ENCODE measurements at regions not wholly inside any gene's neighbourhood (a gene's known extent, or its start where the extent isn't known, plus 50 kb on each side); places are given as distances from the start of the nearest gene placed in this dataset.
A peak's percentile ranks its signal among the peaks of the same experiment; 100 is the strongest.

DNA sequence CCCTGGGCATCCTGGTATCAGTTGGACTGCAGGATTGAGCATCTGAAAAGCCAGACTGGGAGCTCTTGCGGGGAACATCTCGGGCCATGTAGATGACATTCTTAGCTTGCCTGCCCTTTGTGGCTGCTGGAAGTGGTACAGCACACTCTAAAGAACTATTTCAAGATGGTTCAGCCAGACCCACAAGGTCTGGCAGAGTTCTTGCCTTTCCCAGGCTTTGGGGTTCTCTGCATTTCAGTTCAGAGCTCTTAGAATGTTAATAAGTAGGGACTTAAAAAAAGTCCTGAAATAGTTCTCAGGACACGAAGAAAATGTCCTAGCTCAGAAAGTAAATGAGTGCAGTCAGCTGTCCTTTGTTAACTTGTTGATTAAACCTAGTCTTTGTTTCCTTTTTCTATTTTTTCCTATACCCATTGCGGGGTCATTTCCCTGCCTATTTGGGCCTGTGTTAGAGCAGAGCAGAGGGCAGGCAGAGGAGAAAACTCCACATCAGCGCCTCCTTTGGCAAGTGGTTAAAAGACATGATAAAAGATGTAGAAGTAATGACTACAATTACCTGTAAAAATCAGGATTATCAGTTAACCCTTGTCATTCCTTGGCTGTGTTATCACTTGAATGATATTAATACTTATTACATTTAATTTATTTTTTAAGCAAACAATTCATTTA is 291.5 kb downstream of the ZSWIM6 start:
- peak; percentile 54 for DNase-seq

DNA sequence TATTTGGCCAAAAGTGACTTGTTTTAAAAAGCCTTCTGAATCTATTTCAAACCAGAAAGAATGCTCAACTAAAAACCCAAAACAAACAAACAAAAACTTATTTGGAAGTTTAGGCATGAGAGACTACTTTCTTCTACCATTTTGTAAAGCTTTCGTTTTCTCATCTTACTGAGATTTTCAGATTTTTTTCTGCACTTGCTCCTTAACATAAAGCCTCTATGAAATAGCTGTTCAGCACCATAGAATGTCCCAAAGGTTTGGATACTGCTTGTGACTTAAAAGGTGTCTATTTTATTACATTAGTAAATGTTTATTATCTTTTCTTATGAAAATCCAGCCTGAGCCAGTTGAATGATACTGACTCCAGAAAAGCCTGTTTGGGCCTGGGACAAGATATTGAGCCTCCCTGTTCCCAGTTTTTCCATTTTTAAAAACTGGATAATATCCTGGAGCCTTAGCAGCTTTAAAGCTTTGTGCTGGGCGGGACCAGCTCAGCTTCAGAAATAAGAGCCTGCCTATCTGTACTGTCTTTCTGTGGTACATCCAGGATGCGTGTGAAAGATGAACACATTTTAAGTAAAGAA is 292.6 kb downstream of the ZSWIM6 start:
- DNase-seq: no peak

DNA sequence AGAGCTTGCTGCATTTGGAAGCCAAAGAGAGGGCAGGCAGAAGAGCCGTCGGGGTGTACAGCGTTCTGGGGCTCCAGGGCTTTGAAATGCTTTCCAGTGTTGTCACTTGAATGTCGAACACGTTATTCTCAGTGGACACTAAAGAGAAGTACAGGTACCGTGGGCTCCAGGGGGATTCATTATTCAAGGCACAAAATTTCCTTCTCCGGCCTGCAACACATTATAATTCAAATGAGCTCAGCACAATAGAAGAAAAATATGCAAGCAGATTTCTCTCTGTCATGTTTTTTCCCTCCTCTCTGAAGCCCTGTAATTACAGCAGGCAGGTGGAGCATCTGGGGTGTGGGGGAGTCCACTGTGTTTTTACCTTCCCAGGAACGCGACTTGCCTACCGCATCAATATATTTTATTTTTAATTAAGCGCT is 293.1 kb downstream of the ZSWIM6 start:
- DNase-seq: no peak

DNA sequence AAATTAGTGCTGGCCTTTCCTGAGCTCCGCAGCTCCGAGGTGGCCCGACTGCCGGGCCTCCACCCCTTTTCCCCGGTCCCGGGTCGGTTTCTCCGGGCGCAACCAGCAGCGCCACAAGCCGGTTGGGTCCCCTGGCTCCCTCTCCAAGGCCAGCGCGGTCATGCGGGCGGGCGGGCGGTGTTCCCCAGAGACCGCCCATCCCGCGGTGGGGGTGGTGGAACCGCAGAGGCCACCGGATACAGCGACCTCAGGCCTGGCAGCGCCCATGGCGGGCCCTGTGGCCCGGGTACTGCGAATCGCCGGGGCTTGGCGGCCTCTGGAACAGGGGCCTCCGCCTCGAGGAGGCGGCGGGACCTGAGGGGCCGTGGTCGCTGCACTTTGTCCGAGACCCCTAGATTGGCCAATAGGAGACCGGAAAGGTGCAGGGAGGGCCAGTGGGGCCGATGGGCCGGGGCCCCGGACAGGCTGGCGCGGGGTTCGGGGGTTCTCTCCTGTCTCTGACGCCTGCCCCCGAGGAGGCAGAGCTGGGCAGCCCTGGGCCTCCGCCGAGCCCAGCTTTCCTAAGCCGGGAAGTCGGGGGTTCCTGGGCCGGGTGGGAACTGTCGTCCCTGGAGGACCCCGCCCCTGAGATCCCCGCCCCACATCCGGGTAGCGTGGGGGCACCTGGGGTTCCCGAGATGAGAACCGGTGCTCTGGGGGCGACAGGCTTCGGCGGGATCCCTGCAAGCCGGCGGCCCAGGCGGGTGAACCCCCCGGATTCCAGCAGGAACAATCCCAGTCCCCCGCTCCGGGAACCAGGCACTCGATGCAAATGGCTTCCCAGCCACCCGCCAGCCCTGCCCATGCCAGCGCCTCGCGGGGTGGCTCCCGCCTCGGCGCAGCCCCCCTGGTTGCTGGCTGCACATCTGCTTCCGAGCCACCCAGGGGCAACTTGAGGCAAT is 293.9 kb downstream of the ZSWIM6 start:
- DNase-seq: peak; percentile 85

DNA sequence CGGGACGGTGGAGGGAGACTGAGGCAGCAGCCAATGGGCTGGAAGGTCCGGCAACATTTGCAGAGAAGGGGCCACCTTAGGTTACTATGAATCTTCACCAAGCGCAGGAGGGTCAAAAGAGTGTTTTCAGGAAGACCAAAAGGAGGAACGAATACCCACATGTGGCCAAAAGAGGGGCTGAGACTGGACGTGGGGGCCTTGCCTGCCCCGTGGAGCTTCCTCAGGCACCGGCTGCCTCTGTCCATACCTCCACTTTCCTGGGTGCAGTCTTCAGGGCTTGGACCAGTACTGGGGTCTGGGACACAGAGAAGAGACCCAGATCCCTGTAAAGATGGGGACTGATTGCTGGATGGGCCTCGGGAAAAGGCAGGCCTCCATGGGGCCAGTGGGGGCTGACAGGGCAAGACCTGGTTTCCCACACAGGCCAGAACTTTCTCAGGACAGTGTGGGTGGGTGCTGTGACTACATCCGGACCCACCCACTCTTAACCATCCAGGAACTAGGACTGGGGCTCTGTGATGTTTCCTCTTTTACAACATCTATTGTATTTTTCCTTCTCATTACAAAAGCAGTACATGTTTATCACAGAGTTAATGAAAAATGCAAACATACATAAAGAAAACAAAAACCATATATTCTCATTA is 294.7 kb downstream of the ZSWIM6 start:
- no peak for DNase-seq

DNA sequence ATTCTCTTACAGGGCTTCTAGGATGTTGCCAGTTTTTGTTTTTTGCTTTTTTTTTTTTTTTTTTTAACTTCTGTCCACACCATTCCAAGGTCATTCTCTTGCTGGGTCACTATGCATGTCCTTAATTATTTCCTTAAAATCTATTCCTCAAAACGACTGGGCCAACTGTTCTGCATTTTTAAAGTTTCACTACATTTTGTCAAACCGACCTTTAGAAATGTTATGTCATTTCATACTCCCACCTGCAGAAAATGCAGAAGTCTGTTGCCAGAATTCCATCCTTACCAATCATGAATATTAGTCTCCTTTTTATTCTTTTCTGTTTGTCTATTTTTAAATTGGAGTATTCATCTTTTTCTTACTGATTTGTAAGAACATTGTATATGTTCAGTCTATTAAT is 295.5 kb downstream of the ZSWIM6 start:
- DNase-seq: no peak

DNA sequence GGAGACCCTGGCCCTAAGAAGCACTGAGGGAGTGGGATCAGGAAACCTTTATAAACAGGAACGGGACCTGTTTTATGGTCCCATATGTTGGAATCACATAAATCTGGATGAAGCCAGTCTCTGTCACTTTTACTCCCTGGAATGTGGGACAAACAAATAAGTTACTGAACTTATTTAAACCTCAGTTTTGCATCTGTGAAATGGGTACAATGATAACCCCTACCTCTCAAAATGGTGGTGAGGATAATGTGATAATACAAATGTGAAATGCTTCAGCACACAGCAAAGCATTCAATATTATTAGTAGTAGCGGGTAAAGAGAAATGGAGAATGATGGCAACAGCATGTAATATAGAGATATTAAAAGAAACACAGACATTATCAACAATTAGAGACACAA is 298.9 kb downstream of the ZSWIM6 start:
- no peak for DNase-seq

DNA sequence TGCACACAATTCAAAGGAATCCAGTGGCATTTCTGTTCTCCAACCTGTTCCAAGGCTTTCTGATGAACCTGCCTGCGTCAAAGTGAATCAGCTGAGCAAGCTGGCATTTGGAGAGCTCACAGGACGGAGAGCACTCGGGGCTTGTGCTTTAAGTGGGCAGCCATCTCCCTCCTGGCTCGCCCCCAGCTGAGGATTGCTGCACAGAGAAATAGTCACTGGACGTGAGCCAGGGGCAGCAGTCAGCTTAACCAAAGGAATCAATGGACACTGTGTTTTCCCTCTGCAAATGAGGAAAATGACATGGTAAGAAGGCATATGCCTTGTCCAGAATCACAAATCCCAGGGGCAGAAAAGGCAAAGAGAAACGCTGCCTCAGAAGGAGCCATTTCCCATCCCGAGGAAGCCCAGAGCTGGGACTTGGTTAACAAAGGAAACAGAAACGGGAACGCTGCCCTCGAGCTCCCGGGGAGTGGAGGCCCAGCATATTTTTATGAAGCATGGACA is 299.4 kb downstream of the ZSWIM6 start:
- peak; percentile 62 for DNase-seq

DNA sequence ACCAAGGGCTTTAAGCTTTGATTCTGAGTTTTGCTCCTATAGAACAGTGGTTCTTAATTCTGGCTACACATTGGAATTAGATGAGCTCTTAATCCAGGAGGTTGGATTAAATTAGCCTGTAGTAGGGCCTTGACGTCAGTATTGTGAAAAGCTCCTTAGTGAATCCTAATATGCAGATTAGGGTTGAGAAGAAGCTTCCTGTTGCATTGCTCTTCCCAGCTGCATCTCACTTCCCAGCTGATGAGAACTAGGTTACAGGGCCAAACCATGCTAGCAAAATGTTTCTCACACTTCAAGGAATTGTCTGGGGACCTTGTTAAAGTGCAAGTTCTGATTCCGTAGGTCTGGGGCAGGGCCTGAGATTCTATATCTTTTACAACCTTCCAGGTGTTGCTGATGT is 300.0 kb downstream of the ZSWIM6 start:
- DNase-seq: no peak

DNA sequence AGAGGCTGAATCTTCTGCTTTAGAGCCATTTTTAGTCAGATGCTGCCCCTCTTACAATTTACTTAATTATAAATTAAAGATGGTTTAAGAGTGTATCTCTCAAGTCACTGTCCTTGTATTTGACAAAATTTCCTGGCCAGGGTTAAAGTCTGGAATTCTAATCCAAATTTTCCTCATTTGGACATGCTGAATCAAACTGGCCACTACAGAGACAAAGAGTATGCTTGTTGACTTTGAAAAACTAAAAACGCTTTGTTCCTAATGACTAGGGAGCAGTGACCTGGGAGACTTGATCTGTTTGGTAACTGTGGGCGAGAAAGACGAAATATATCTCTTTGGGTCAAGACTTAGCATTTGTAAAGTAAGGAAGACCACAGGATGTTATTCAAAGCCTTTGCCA is 303.2 kb downstream of the ZSWIM6 start:
- no peak for DNase-seq

DNA sequence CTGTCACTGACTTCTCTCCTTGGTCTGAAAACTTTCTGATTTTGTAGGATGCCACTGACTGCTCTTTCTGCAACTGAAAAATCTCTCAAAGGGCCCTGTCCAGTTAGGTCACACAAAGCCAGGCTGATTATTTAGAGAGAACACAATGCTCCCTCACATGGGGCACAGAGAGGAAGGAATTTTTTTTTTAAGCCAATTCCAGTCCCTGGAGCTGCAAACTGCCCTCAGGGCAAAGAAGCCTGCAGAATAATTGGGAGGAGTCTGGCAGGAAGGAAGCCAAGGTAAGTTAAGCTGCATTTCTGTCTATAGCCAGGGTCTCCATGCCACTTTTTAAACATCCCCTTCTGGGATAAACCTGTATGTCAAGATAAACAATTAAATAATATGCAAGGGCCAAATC is 305.5 kb downstream of the ZSWIM6 start:
- DNase-seq: peak; percentile 53

DNA sequence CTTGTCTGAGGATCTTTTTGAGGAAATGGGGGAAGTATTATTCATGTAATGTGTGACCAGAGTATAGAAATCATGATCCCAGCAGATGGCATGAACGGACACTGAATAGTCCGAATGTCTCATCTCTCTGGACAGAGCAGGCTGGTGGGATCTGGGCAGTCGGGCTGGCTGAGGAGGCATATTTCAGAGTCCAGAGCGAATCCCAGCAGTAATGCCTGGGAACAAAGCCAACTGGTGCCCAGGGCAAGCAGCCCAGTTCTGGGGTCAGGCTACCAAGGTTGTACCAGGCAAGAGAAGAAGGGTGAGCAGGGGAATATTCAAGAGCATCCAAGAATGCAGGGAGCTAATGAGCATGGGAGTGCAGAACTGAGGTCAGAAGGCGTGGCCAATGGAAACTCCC is 306.4 kb downstream of the ZSWIM6 start:
- no peak for DNase-seq

DNA sequence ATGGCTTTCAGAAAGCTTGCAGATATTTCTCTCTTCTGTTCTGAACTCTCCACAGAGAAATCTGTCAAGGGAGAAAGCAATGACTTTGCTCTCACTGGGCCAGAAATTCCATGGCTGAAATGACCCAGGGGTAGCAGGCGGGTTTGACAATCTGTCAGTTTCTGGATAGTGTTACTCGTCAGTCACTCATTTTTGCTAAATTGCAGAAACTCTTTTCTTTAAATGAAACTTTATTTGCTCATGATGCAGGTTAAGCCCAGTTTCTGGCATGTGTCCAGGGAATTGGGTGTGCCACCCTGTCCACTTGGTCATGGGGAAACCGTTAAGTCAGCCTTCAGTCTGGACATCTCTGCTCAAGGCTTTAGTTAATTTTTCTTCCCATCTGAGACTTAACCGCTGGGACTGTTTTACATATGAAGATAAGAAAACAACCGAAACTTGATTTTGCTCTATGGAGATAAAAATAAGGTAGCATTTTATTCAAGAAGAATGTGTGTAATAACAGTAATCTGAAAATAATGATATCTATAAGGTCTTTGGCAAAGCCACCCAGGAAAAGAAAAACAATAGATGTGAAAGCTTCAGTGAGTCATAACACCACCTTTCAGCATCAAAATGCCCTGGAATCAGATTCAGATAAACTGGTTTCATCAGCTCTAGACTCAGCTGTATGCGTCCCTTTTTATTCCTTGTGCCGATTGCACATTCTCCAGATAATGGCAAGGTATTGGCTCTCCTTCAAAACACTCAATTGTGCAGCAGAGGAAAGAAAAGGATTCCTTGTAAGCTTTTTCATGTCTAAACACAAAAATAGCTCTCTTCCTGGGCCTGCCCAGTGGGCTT is 308.3 kb downstream of the ZSWIM6 start:
- no peak for DNase-seq

DNA sequence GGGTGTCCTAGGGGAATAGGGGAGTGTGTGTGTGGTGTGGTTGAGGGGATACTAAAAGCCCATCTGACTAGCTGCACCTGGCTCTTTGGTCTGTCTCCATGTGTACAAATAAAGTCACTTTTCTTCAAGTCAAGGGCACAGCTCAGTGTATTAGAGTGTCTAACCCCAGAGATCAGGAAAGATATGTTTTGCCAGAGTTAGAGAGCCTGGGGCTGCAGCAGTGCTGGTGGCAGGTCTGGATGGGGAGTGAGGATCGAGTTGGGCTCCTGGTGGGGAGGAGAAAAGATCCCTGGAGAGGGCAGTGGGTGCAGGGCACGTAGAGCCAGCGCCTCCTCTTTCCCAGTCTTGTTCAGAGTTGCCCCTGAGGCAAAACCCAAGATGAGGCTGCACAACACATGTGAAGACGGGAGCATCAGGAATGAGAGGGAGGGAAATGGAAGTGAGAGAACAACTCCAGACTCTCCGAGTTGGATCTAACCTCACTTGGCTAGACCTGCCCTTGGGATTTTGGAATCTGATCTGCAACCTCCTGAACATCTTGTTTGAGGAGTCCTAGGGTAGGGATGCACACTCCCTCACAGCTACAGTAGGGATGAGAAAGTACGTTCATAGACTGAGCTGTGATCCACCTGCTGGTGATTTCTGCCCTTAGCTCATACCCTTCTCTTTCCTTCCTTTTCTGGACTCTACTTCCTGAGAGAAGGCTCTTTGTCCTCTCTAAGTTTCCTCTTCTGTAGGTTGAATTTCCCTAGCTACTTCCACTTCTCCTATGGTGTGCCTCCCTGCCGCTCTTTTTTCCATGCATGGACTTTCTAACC is 309.9 kb downstream of the ZSWIM6 start:
- no peak for DNase-seq

DNA sequence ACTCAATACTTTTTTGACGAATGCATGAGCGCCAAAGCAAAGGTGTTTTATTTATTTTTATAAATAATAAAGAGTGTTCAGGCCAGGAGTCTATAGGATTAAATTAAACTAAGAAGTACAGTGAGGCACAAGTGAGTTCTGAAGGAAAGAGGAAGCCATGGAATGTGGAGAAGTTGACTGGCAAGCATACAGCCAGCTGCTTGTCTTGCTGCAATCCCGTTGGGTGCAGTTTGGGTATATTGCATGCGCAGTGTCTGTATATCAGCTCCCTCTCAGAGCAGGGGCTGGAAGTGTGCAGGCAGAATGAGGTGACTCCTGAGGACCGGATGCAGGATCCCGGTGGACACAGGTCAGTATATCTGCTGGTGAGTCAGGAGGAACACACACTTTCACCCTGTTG is 315.6 kb downstream of the ZSWIM6 start:
- no peak for DNase-seq

DNA sequence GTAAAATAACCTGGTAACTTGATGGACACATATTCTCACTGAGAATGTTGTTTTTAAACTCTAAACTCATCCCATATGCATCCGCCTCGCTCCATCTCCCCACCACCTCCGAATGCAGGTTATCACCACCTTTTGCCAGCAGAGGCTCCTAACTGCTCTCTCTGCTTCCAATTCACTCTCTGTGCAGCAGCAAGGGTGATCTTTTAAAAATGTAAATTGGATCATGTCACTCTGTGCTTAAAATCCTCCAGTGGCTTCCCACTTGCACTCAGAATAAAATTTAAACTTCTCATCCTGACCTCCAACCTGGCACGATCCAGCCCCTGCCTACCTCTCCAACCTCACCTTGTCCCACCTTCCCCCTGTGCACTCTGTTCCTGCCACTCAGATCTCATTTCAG is 317.2 kb downstream of the ZSWIM6 start:
- no peak for DNase-seq

DNA sequence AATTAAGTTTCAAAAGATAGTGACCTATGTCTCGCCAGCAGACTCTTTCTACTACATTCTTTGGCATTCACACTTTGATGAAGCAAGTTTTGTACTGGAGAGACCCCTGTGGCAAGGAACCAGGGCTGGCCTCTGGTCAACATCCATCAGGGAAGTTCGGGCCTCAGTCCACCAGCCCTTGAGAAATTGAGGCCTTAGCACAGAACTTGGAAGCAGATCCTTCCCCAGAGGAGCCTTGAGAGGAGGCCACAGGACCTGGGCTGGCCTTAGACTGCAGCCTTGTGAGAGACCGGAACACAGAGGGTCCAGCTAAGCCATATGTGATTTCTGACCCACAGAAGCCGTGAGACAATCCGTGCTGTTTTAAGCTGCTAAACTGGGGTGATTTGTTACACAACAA is 317.9 kb downstream of the ZSWIM6 start:
- DNase-seq: no peak

DNA sequence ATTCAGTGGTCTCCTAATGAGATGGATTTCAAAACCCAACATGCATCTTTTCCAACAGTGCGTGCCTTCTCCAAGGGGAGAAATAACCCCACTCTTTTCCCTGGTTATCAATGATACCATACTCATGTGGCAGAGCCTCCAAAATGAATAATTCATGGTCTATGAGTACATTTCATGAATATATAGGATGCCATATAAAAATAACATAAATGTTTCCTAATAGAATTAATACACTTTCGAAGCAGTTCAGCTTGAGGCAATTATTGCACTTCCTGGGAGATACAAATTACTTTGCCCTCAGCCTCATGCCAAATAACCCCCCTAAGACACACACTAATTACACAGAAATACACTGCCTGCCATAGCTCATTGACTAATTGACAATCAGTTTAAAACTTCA is 318.6 kb downstream of the ZSWIM6 start:
- no peak for DNase-seq

DNA sequence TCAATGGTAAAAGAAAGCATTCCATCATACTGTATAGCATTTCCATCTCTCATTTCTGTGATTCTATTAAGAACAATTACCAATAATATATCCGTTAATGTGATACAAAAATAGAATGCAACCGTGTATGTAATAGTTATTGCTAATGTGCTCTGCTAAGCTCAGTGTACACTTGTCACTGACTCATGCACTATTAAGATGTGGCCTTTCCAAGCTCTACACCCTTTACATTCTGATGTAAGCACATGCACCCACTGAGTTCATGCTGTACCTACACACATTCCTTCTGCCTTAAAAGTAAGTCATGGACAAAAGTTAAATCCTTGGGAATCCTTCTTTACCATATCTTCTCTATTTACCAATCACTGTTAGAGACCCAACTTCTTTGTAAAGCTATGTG is 319.1 kb downstream of the ZSWIM6 start:
- no peak for DNase-seq

DNA sequence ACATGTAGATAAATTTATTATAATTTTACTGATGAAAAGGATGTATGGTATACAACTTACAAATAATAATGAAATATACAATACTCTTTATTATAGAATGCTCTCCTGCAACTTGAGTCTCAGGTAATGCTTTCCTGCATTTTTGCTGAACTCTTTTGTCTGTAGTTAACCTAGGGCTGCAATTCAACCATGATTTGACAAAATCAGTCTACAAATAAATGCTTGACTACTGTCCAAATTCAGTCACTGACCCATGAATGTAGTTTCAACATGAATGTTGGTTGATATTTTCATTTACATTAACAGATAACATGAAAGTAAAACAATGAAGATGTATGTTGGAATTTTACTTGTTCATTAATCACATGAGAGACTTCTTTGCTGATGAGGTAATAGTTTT is 320.9 kb downstream of the ZSWIM6 start:
- DNase-seq: no peak

DNA sequence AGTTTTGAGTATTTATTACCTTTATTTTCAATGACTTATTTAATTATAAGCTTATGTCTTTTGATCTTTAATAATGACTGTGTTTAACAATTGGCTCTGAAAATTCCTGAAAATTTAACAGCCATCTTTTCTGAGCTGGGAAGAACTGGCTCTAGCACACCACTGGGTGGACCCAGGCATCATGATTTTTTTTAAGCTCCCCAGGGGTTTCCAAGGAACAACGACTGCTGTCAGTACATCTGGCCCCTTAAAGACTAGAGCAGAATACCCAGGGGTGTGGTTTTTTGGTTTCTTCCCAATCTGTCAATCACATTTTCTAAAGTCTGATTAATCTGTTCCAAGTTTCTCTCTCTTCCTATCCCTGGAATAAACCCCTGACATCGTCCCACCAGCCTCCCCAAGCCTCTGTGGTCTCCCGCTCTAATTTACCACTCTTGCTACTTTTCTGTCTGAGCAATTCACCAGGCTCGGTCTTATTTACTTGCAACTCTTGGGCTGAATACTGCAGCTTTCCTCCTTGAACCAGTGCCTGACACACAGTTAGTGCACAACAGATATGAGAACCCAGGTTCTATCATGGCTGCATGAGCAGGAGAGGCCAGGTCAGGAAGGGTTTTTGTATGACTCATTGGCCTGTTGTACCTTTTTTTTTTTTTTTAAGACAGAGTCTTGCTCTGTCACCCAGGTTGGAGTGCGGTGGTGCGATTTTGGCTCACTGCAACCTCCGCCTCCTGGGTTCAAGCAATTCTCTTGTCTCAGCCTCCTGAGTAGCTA is 321.9 kb downstream of the ZSWIM6 start:
- DNase-seq: no peak
